Mesothelial cell of epicardium (in vitro differentiated cells): ENCODE measurements at regions not wholly inside any gene's neighbourhood (a gene's known extent, or its start where the extent isn't known, plus 50 kb on each side); places are given as distances from the start of the nearest gene placed in this dataset.

Experiments
- DNase-seq, 2 experiments: peaks; one replicate each; pipeline ENCODE4 v3.0.0; 2021; ENCODE audit warnings: low spot score in 2 of 2; ENCODE audit not compliant: unreplicated experiment in 2 of 2
- H3K27ac Mint-ChIP-seq: 2 replicates; pipeline ENCODE4 v1.8.0; 2021; ENCODE audit warnings: mixed read lengths
- H3K27me3 Mint-ChIP-seq: 2 replicates; pipeline ENCODE4 v1.8.0; 2021; ENCODE audit warnings: low read depth, mixed read lengths
- H3K36me3 Mint-ChIP-seq: 2 replicates; pipeline ENCODE4 v1.8.0; 2021; ENCODE audit warnings: mixed read lengths
- H3K4me1 Mint-ChIP-seq: 2 replicates; pipeline ENCODE4 v1.8.0; 2021; ENCODE audit warnings: mixed read lengths
- H3K4me3 Mint-ChIP-seq: 2 replicates; pipeline ENCODE4 v1.8.0; 2021; ENCODE audit warnings: mild to moderate bottlenecking, moderate library complexity, mixed read lengths
- H3K9me3 Mint-ChIP-seq: 2 replicates; pipeline ENCODE4 v1.8.0; 2021; ENCODE audit warnings: mixed read lengths
- TF ChIP-seq, protein P1 (sequence below): fragments of 200-600 bp; sonication (generic); IDR thresholded peaks from one replicate; pipeline ENCODE4 v1.5.0; 2021; ENCODE audit warnings: antibody characterized with exemption; ENCODE audit not compliant: unreplicated experiment

DNA sequence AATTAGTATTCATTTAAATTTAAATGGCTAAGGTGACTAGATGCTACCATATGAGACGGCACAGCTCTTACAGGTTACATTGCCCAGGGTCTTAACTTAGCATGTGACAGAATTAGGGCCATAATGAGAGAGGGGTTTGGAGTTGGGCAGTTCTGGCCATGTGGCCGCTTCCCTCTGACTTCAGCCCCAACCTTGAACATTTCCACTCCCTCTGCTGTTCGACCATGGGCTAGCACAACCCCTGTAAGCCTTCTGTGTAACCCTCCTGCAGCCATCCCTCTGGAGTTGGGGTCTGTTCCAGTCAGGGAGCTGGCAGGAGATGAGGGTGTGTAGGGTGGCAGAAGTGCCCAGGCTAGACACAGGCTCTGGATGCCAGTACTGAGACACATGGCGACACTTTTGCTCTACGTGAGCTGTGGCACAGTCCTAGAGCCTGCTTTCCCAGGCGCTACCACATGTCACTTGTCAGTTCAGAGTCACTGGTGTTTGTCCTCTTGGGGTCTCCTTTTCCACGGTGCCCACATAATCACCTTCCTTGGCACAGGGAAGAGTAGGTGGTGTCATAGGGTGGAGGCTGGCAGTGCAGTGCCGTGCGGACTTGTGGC, 128.7 kb upstream of the PITX1 start:
- Mint-ChIP-seq H3K36me3 (peaks cover 2% of the 10 kb centered on the region), H3K27ac (no peak overlapping the region), H3K27me3 (peaks cover 68% of the 10 kb centered on the region), H3K9me3 (peaks cover 26% of the 10 kb centered on the region), H3K4me3 (no peak overlapping the region), H3K4me1 (no peaks in the 10 kb centered on the region)
- no peak for DNase-seq
- TF ChIP-seq, protein P1, sequence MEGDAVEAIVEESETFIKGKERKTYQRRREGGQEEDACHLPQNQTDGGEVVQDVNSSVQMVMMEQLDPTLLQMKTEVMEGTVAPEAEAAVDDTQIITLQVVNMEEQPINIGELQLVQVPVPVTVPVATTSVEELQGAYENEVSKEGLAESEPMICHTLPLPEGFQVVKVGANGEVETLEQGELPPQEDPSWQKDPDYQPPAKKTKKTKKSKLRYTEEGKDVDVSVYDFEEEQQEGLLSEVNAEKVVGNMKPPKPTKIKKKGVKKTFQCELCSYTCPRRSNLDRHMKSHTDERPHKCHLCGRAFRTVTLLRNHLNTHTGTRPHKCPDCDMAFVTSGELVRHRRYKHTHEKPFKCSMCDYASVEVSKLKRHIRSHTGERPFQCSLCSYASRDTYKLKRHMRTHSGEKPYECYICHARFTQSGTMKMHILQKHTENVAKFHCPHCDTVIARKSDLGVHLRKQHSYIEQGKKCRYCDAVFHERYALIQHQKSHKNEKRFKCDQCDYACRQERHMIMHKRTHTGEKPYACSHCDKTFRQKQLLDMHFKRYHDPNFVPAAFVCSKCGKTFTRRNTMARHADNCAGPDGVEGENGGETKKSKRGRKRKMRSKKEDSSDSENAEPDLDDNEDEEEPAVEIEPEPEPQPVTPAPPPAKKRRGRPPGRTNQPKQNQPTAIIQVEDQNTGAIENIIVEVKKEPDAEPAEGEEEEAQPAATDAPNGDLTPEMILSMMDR: no peak

DNA sequence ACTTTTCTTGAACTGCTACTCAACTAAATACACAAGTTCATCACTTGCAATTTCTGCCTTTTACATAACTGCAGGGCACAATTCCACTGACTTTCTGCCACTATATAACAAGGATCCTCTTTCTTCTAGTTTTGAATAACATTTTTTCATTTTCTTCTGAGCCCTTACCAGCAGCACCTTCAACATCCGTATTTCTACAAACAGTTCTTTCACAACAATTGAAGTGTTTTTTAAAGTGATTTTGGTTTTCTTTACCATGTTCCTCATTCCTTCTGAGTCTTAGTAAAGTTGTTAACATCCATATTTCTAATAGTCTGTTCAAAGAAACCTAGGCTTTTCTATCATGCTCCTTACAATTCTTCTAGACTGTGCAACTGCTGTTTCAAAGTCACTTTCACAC, 127.2 kb upstream of the PITX1 start:
- H3K27me3 Mint-ChIP-seq: peaks cover 54% of the 10 kb centered on the region
- peaks cover 2% of the 10 kb centered on the region for H3K36me3 Mint-ChIP-seq
- no peak overlapping the region for H3K27ac Mint-ChIP-seq
- H3K4me1 Mint-ChIP-seq: no peaks in the 10 kb centered on the region
- H3K4me3 Mint-ChIP-seq: no peak overlapping the region
- H3K9me3 Mint-ChIP-seq: peaks cover 30% of the 10 kb centered on the region
- TF ChIP-seq, protein P1: no peak
- no peak for DNase-seq

DNA sequence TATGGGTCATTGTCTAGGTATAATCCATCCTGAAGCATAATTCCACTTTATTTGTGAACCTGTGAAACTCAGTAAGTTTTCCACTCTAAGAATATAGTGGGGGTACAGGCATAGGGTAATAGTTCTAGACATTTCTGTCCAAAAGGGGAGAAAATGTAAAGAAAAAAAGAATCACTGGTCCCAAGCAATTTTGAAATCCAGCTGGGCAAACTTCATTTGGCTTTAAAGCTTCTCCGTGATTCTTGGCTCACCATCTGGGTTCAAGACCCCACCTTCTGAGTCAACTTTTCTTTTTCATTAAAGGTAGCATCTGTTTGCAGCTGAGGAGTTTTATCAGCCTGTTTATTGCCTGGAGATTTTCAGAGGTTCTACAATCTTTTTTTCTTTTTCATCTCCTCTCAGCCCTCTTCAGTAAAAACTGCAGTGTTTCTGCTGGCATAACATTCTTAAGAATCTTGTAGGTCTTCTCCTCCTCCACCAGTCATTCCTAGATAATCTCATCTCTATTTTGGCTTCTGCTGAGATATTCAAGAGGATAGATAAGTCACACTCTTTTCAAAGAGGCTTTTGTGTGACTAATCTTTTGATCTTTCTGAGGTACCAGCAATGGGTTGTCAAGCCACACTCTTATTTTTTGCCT, 126.1 kb upstream of the PITX1 start:
- no peak overlapping the region for H3K4me3 Mint-ChIP-seq
- no peaks in the 10 kb centered on the region for H3K4me1 Mint-ChIP-seq
- H3K36me3 Mint-ChIP-seq: peaks cover 2% of the 10 kb centered on the region
- TF ChIP-seq, protein P1: no peak
- H3K27ac Mint-ChIP-seq: no peak overlapping the region
- H3K27me3 Mint-ChIP-seq: peaks cover 48% of the 10 kb centered on the region
- DNase-seq: no peak
- peaks cover 30% of the 10 kb centered on the region for H3K9me3 Mint-ChIP-seq

DNA sequence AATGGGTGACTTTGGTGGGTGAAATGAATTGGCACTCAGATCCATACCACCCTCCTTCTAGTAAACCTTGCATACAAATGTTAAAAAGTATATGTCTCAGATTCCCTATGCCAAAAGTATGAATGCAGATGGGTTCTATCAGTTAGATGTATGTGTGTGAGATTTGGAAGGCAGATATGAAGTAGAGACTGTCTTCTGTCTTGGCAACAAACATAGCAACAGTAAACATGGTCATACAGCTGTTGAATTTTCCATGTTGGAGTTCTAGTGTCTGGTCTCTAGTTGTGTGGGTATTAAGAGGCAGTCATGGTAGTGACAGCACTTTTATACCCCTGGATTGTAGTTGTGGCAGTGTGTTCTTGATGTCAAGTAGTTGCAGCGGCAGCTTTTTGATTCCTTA, 125.6 kb upstream of the PITX1 start:
- Mint-ChIP-seq H3K9me3 (peaks cover 30% of the 10 kb centered on the region), H3K4me1 (no peaks in the 10 kb centered on the region), H3K27me3 (peaks cover 51% of the 10 kb centered on the region), H3K4me3 (no peak overlapping the region), H3K36me3 (peaks cover 2% of the 10 kb centered on the region), H3K27ac (no peak overlapping the region)
- TF ChIP-seq, protein P1: no peak
- no peak for DNase-seq

DNA sequence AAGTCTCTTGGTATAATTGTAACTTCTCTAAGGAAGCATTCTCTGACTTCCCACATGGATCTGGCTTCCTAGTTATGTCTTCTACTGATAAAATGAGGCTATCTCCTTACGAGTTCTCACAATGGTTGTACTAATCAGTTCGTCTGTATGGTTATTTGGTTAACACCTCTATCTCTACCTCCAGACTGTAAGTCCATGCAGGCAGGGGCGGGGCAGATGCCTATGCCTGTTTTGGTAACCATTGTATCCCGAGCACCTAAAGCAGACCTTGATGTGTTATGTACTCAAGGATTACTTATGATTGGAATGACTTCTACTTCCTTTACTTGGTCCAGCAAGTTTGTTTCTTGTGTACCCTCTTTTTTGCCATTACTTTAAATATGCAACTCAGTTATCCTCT, 125.0 kb upstream of the PITX1 start:
- peaks cover 49% of the 10 kb centered on the region for H3K27me3 Mint-ChIP-seq
- H3K36me3 Mint-ChIP-seq: peaks cover 2% of the 10 kb centered on the region
- H3K27ac Mint-ChIP-seq: no peak overlapping the region
- H3K4me1 Mint-ChIP-seq: no peaks in the 10 kb centered on the region
- no peak for DNase-seq
- TF ChIP-seq, protein P1: no peak
- peaks cover 30% of the 10 kb centered on the region for H3K9me3 Mint-ChIP-seq
- H3K4me3 Mint-ChIP-seq: no peak overlapping the region
